HG03196 (cell line): ENCODE measurements at regions not wholly inside any gene's neighbourhood (a gene's known extent, or its start where the extent isn't known, plus 50 kb on each side); places are given as distances from the start of the nearest gene placed in this dataset.
"Not testable (repeated sequence)": the region's sequence is repeated elsewhere in the genome, so short reads cannot be mapped to it uniquely, and the experiment has no call there.

Experiments
- ATAC-seq: cut with Tn5 transposase; IDR thresholded peaks from one replicate; pipeline ENCODE4 v1.9.1; 2021; ENCODE audit not compliant: unreplicated experiment

GRCh38 chr18:41899535-41899934, 55.5 kb upstream of the PIK3C3 start:
- ATAC-seq, result no peak

- ATAC-seq, result no peak
Measured at GRCh38 chr18:41893432-41893831, 61.6 kb upstream of the PIK3C3 start.

- no peak for ATAC-seq
Measured at GRCh38 chr18:41887100-41887499, 67.9 kb upstream of the PIK3C3 start.

GRCh38 chr18:41886126-41886807, 68.8 kb upstream of the PIK3C3 start:
- no peak for ATAC-seq

GRCh38 chr18:41881285-41881684, 73.7 kb upstream of the PIK3C3 start:
- no peak for ATAC-seq

GRCh38 chr18:41879256-41879655, 75.8 kb upstream of the PIK3C3 start:
- no peak for ATAC-seq

GRCh38 chr18:41875094-41875780, 79.8 kb upstream of the PIK3C3 start:
- no peak for ATAC-seq

- ATAC-seq, result no peak
Measured at GRCh38 chr18:41873730-41874129, 81.3 kb upstream of the PIK3C3 start.

GRCh38 chr18:41872206-41872605, 82.8 kb upstream of the PIK3C3 start:
- no peak for ATAC-seq

- ATAC-seq, result no peak
Measured at GRCh38 chr18:41871229-41872000, 83.6 kb upstream of the PIK3C3 start.

- no peak for ATAC-seq
Measured at GRCh38 chr18:41870817-41871216, 84.2 kb upstream of the PIK3C3 start.

- ATAC-seq, result no peak
Measured at GRCh38 chr18:41870191-41870590, 84.8 kb upstream of the PIK3C3 start.

- ATAC-seq, result not testable (repeated sequence)
Measured at GRCh38 chr18:41865796-41866195, 89.2 kb upstream of the PIK3C3 start.

GRCh38 chr18:41864216-41864615, 90.8 kb upstream of the PIK3C3 start:
- ATAC-seq, result no peak

- ATAC-seq, result no peak
Measured at GRCh38 chr18:41862921-41863320, 92.1 kb upstream of the PIK3C3 start.

GRCh38 chr18:41860987-41861386, 94.0 kb upstream of the PIK3C3 start:
- ATAC-seq, result no peak

GRCh38 chr18:41858761-41859555, 96.1 kb upstream of the PIK3C3 start:
- no peak for ATAC-seq

- no peak for ATAC-seq
Measured at GRCh38 chr18:41853280-41853679, 101.8 kb upstream of the PIK3C3 start.

- ATAC-seq, result no peak
Measured at GRCh38 chr18:41850781-41851180, 104.3 kb upstream of the PIK3C3 start.

- ATAC-seq, result no peak
Measured at GRCh38 chr18:41849632-41850031, 105.4 kb upstream of the PIK3C3 start.

GRCh38 chr18:41845563-41845962, 109.5 kb upstream of the PIK3C3 start:
- no peak for ATAC-seq
